HUES48 (cell line): ENCODE measurements at regions not wholly inside any gene's neighbourhood (a gene's known extent, or its start where the extent isn't known, plus 50 kb on each side); places are given as distances from the start of the nearest gene placed in this dataset.
"Not testable (repeated sequence)": the region's sequence is repeated elsewhere in the genome, so short reads cannot be mapped to it uniquely, and the experiment has no call there.

Source experiments
- H3K27ac ChIP-seq: one replicate; pipeline ENCODE4 v1.7.0; 2013; ENCODE audit warnings: low read depth, low read length, inconsistent platforms
- H3K27me3 ChIP-seq: 2 replicates; pipeline ENCODE4 v1.6.1; 2013; ENCODE audit warnings: mild to moderate bottlenecking, low read length; ENCODE audit not compliant: control insufficient read depth, insufficient read depth
- H3K36me3 ChIP-seq: 2 replicates; pipeline ENCODE4 v1.6.1; 2013; ENCODE audit warnings: low read length; ENCODE audit not compliant: control insufficient read depth, insufficient read depth
- H3K4me1 ChIP-seq: 2 replicates; pipeline ENCODE4 v1.6.1; 2013; ENCODE audit warnings: mild to moderate bottlenecking, low read length; ENCODE audit not compliant: control insufficient read depth, insufficient read depth
- H3K4me3 ChIP-seq: 2 replicates; pipeline ENCODE4 v1.5.1; 2013; ENCODE audit warnings: mild to moderate bottlenecking, low read depth, low read length
- H3K9ac ChIP-seq: 2 replicates; pipeline ENCODE4 v1.6.1; 2013; ENCODE audit warnings: mild to moderate bottlenecking, low read depth, low read length, moderate library complexity
- H3K9me3 ChIP-seq: 2 replicates; pipeline ENCODE4 v1.6.1; 2013; ENCODE audit warnings: low read length; ENCODE audit not compliant: control insufficient read depth, insufficient read depth

DNA sequence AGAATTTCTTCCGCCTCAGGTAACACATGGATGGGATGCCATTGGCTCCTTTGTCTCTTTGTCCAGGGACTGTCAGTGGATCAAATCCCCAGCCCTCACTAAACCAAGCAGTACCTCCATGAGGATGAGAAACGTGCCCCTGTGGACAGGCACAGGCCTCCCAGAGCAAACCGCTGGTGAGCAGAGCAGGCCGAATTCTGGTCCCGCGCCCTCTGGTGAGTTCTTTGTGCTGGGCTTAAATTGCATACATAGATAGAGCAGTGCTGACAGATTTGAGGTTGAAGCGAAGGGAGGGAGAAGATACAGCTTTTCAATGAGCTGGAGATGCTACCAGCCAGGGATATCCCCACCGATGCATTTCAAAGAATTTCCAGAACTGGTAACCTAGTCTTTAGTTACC is 143.8 kb downstream of the HSD17B3 start:
- H3K36me3 ChIP-seq: no peaks in the 10 kb centered on the region
- peaks cover 9% of the 10 kb centered on the region; the same call in 1 of the 2 replicates for H3K4me1 ChIP-seq
- no peak overlapping the region for H3K9ac ChIP-seq
- H3K27me3 ChIP-seq: no peaks in the 10 kb centered on the region; the same call in 1 of the 2 replicates
- no peaks in the 10 kb centered on the region for H3K9me3 ChIP-seq
- H3K27ac ChIP-seq: no peak overlapping the region
- no peak overlapping the region for H3K4me3 ChIP-seq

DNA sequence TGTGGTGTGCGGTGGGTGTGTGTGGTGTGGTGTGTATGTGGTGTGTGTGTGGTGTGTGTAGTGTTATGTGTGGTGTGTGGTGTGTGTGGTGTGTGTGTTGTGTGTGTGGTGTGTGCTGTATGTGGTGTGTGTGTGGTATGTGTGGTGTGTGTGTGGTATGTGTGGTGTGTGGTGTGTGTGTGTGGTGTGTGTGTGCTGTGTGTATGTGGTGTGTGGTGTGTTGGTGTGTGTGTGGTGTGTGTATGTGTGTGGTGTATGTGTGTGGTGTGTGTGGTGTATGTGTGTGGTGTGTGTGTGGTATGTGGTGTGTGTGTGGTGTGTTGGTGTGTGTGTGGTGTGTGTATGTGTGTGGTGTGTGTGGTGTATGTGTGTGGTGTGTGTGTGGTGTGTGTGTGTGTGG is 144.3 kb downstream of the HSD17B3 start:
- H3K9ac ChIP-seq: no peak overlapping the region
- H3K36me3 ChIP-seq: no peaks in the 10 kb centered on the region
- peaks cover 9% of the 10 kb centered on the region; the same call in 1 of the 2 replicates for H3K4me1 ChIP-seq
- H3K27me3 ChIP-seq: no peaks in the 10 kb centered on the region; the same call in 1 of the 2 replicates
- no peaks in the 10 kb centered on the region for H3K9me3 ChIP-seq
- no peak overlapping the region for H3K27ac ChIP-seq
- H3K4me3 ChIP-seq: no peak overlapping the region

DNA sequence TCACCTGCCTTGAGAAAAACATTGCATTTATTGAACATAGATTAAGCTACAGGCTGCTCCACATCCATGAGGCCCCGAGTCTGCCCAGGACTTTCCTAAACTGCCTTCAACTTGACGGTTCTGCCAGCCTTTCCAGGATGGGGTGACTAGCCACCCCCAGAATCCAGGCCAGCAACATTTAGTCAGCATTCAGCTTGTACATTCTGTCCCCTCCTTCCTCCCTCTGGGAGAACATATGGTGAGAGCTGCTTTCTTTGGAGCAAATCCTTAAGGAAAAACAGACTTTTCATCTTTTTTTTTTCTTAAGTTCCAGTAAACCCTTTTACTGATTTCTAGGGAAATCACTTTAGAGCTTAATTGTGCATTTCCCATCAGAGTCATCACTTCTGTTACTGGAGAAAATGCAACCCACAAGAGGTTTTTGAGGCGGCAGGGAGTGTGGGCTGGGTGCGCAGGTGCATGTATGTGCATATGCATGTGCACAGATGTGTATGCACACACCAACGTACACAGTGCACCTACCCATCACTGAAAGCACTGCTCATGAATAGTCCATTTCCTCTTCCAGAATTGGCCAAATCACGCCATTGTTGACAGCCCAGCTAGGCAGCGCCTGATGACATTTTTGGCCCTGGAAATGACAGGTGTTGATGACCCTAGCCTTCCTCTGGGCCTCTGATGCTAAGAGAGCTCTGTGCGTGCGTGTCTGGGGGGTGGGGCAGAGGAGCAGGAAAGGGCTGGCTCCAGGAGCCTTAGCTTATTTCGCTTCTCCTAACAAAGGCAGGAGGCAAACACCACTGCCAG is 145.6 kb downstream of the HSD17B3 start:
- Histone ChIP-seq H3K27me3 (no peaks in the 10 kb centered on the region), H3K27ac (no peak overlapping the region), H3K4me3 (no peak overlapping the region), H3K4me1 (peaks cover 9% of the 10 kb centered on the region; the same call in 1 of the 2 replicates), H3K9me3 (no peaks in the 10 kb centered on the region), H3K36me3 (no peaks in the 10 kb centered on the region), H3K9ac (no peak overlapping the region)

DNA sequence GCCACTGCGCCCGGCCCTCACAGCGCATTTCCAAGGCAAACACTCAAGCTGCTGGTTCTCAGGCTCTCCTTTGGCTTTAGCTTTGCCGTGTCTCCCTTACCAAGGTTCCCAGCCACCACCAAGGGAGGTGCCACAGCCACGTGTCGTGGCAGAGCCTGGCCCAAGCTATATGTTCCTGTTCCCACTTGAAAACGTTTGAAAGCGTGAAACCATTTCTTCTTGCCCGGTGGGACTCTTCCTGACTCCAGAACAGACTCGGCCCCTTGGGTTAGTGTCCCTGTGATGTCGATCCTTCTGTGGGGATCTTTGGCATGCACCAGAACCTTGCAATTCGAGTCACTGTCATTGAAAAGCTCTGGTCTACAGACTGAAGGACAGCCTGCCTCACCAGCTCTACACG is 147.9 kb downstream of the HSD17B3 start:
- Histone ChIP-seq H3K9ac (no peak overlapping the region), H3K4me1 (peaks cover 9% of the 10 kb centered on the region; the same call in 1 of the 2 replicates), H3K36me3 (no peaks in the 10 kb centered on the region), H3K4me3 (no peak overlapping the region), H3K9me3 (no peaks in the 10 kb centered on the region), H3K27ac (no peak overlapping the region), H3K27me3 (no peaks in the 10 kb centered on the region)

DNA sequence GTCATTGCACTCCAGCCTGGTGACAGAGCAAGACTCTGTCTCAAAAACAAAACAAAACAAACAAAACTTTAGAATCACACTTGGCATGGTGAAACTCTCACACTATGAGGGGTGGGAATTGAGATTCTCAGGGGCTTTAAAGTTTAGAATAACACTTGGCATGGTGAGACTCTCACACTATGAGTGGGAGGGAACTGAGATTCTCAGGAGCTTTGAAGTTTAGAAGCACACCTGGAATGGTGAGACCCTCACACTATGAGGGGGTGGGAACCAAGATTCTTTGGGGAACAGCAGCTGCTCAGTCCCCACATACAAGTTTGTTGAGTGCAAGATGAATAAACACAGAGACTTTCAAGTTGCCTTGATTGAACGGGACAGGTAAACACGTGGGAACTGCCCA is 149.4 kb downstream of the HSD17B3 start:
- Histone ChIP-seq H3K9me3 (no peaks in the 10 kb centered on the region), H3K9ac (no peak overlapping the region), H3K27me3 (no peaks in the 10 kb centered on the region), H3K36me3 (no peaks in the 10 kb centered on the region), H3K27ac (no peak overlapping the region), H3K4me1 (peaks cover 9% of the 10 kb centered on the region; the same call in 1 of the 2 replicates), H3K4me3 (no peak overlapping the region)

DNA sequence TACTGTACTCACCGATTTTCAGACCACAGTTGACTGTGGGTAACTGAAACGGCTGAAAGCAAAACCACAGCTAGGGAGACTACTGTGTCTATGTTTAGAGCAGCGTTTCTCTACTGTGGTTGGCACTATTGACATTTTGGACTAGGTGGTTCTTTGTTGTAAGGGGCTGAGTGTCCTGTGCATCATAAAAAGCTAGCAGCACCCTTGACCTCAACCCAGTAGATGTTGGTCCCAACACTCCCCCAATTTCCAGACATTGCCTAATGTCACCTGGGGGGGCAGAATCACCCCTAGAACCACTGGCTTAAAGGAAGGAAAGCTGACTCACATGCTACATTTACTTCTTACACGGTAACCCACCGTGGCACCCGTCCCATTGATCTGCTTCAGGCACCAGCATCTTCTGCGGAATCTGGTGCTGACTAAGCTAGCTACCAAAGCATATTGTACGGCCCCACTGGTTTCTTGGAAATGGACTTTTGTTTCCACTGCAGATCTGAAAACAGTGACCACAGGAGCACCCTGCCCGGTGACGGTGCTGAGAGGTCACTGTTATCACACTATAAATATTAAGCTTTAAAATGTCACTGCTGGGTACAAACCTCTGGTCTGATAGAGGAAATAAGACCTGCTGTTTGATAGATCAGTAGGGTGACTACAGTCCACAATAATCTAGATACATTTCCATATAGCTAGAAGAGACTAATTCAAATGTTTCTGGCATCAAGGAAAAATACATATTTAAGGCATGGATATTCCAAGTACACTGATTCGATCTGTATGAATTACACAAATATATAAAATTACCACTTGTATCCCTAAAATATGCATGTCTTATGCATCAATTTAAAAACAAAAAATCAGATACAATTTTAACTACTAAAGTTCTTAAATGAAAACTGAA is 151.4 kb downstream of the HSD17B3 start:
- Histone ChIP-seq H3K27ac (no peak overlapping the region), H3K9me3 (no peaks in the 10 kb centered on the region), H3K27me3 (no peaks in the 10 kb centered on the region), H3K9ac (no peak overlapping the region), H3K4me3 (no peak overlapping the region), H3K4me1 (no peaks in the 10 kb centered on the region), H3K36me3 (no peaks in the 10 kb centered on the region)

DNA sequence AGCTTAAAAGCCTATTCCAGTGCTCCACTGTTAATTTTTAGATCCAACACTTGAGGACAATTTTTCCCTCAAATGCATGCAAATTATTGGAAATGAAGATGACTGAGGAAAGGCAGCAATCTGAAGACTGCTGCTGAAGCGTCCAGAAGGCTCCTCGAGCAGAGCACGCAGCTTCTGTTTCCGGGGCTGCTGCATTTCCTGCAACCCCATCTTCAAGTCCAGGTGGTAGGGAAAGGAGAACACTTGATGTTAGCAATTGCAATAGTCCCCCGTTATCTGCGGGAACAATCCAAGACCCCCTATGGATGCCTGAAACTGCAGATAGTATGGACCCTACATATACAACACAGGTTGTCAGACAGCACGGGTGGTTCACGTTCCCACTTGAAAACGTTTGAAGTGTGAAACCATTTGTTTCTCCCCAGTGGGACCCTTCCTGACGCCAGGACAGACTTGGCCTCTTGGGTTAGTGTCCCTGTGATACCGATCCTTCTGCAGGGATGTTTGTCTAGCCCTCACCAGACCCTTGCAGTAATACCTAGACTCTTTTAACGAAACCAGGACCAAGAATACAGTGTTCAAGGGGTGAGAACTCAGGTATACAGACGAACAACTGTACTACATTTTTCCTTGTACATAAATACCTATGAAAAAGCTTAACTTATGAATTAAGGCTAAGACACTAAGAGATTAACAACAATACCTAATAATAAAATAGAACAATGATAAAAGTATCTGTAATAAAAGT is 152.3 kb downstream of the HSD17B3 start:
- H3K27me3 ChIP-seq: no peaks in the 10 kb centered on the region
- H3K27ac ChIP-seq: no peak overlapping the region
- no peak overlapping the region for H3K4me3 ChIP-seq
- H3K9me3 ChIP-seq: no peaks in the 10 kb centered on the region
- H3K9ac ChIP-seq: no peak overlapping the region
- H3K36me3 ChIP-seq: no peaks in the 10 kb centered on the region
- no peaks in the 10 kb centered on the region for H3K4me1 ChIP-seq

DNA sequence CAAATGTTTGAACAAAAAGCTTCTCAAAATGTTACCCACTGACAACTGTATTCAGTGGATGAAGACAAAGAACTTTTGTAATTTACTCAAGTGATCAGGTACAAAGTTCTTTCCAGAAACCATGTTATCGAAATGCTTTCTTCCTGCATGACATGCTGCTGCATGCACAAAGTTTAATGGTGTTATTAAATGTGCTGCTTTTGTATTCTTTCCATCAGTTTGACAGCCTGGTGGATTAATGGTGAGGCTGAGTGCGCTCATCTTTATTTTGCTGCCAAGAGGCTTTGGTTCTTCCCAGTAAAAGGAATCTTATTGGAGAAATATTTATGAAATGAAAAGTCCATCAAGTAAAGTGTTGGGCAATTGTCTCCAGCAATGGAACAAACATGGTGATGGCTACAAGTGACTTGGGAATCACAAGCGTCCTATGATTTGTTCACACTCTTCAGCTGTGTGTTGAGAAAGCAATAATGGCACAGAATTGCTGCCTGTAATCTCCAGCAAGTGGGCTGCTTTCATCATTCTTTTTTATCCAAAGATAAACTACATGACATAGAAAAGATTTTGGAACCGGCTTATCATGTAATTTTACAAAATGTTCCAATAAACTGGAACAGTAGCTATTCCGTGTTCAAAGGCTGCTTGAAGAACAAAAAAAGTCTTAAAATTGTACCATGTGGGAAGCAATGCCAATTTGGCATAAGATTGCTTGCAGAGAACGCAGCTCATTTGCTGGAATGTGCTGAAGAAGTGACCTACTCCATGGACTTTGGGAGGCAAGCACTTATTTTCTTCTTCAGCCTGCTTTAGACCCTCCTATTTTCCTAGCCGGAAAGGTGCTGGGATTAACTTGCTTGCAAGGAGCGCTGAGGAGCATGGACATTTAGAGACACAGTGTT is 153.1 kb downstream of the HSD17B3 start:
- Histone ChIP-seq H3K9ac (no peak overlapping the region), H3K27ac (no peak overlapping the region), H3K36me3 (no peaks in the 10 kb centered on the region), H3K4me1 (no peaks in the 10 kb centered on the region), H3K9me3 (no peaks in the 10 kb centered on the region), H3K27me3 (no peaks in the 10 kb centered on the region), H3K4me3 (no peak overlapping the region)

DNA sequence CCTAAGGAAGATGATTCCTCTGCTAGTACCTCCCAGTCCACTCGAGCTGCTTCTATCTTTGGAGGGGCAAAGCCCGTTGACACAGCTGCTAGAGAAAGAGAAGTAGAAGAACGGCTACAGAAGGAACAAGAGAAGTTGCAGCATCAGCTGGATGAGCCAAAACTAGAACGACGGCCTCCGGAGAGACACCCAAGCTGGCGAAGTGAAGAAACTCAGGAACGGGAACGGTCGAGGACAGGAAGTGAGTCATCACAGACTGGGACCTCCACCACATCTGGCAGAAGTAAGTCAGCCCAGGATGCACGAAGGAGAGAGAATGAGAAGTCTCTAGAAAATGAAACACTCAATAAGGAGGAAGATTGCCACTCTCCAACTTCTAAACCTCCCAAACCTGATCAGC is 154.9 kb downstream of the HSD17B3 start:
- H3K27ac ChIP-seq, H3K4me3 ChIP-seq, H3K27me3 ChIP-seq, H3K9ac ChIP-seq, H3K4me1 ChIP-seq, H3K9me3 ChIP-seq, H3K36me3 ChIP-seq: not testable (repeated sequence)

DNA sequence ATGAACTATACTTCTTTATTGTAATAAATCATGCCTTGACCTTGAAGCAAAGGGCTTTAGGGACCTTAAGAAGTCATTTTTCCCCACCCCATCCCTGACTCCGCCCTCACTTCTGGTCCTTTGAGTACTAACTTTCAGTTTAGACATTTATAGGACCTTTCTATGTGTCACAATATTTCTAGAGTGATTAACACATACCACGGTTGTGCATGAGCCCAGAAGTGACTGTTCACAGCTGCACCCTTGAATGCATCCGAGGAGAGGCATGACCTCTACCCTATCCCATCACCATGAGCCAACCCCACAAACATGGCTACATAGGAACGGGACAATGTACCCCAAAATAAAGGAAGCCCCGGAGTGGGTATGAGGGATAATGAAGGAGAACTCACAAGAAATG is 160.3 kb downstream of the HSD17B3 start:
- Histone ChIP-seq H3K9ac (no peak overlapping the region), H3K27ac (no peak overlapping the region), H3K4me1 (peaks cover 25% of the 10 kb centered on the region), H3K36me3 (no peaks in the 10 kb centered on the region), H3K4me3 (no peak overlapping the region), H3K27me3 (no peaks in the 10 kb centered on the region), H3K9me3 (no peaks in the 10 kb centered on the region)
